GM12891 (cell line): ENCODE measurements at regions not wholly inside any gene's neighbourhood (a gene's known extent, or its start where the extent isn't known, plus 50 kb on each side); places are given as distances from the start of the nearest gene placed in this dataset.

Experiments
- POLR2A ChIP-seq: IDR thresholded peaks from 2 replicates; pipeline ENCODE4 v1.6.1; 2011; ENCODE audit warnings: low read depth, low read length, control low read depth
- POLR2AphosphoS5 ChIP-seq: IDR thresholded peaks from 2 replicates; pipeline ENCODE4 v1.6.1; 2011; ENCODE audit warnings: low read depth, low read length, control low read depth

DNA sequence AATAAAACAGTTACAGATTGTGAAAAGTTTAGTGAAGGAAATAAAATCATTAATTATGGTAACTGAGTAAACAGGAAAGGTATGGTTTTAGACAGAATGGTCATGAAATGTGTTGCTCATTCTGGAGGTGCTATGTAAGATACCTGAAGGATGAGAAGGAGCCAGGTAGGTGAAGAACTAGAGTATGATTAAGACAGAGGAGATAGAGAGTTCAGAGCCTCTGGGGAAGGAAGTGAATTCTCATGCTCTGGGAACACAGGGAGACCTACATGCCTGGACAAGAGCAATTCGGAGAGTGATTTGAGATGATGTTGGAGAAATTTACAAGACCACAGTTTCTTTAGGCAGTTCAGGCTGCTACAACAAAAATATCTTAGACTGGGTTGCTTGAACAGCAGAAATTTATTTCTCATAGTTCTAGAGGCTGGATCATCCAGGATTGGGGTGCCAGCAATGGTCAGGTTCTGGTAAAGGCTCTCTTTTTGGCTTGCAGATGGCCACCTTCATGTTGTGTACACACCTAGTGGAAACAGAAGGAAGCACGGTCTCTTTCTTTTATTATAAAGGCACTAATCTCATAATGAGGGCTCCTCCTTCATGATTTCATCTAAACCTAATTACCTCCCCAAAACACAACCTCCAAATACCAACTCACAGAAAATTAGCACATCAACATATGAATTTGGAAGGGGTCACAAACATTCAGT is 1416.1 kb downstream of the PCDH7 start:
- no peak for TF ChIP-seq POLR2AphosphoS5
- no peak for TF ChIP-seq POLR2A
